ENCODE measurements at regions not wholly inside any gene's neighbourhood (a gene's known extent, or its start where the extent isn't known, plus 50 kb on each side); places are given as distances from the start of the nearest gene placed in this dataset.

DNA sequence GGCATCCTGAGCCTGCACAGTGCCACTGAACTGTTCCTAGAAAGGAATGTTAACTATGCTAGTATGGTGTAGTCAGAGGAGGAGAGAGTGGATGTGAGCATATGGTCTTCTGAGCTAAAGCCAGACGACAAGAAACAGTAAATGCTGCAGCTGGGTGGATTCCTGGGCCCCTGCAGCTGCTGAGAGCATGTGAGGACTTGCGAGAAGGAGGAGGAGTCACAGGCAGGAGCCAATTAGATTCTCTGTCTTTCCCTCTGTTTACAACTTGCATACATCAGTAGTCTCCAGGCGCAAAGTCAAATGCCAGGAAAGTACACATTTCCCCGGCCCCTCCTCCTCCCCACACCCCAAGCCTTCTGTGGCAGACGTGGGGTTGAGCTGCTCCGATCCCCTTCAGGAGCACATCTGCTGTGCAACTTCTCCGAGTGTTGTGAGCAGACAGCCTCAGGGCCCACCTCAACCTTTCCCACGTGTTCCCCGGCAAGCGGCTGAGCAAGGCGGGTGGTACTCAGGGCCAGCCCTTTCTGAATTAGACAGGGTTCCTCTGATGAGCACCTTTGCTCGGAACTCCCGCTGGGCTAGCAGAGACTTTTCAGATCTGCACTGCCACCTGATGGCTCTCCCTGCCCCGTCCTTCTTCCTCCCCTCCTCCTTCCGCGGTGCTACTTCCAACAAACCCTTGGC is 108.7 kb upstream of the ATP6AP2 start:
- Histone ChIP-seq H3K27ac (ENCODE audit: insufficient read depth, low read depth, low read length, poor library complexity, severe bottlenecking) (no peak overlapping the region), H3K27me3 (ENCODE audit: control insufficient read depth, insufficient read depth, low read length, poor library complexity, severe bottlenecking) (no peaks in the 10 kb centered on the region)
- WGBS, 2 experiments = 40 to 41% methylated on average over 16 of the region's 16 CpGs

DNA sequence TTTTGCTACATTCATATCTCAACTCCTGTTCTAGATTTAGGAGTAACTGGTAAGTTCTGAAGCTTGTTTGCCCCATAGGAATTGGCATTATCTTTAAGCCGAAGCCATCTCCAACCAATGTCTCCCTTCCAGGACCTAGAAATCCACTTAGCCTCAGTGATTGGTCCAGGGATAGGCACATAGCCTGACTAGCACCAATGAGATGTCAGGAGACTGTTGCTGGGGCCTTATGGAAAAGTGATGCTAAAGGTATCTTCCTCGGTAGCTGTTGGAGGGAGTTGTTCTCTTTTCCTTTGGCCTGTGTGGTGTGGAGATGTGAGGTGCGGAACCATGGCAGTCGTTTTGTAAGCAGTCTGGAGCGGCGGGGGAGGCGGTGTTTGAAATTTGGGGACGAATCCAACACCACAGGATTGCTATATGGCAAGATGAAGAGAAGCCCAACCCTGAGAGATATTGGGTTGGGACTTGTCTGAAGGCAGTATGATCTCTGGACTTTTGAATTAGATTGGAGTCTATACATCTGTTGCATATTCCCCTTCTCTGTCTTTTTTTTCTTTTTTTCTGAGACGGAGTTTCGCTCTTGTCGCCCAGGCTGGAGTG is 109.8 kb upstream of the ATP6AP2 start:
- Histone ChIP-seq H3K27ac (ENCODE audit: insufficient read depth, low read depth, low read length, poor library complexity, severe bottlenecking) (no peak overlapping the region), H3K36me3 (ENCODE audit: control insufficient read depth, insufficient read depth, low read length) (no peaks in the 10 kb centered on the region), H3K4me3 (ENCODE audit: insufficient read depth, low read depth, low read length) (no peak overlapping the region), H3K9me3 (ENCODE audit: control insufficient read depth, low read length) (no peaks in the 10 kb centered on the region), H3K4me1 (ENCODE audit: control insufficient read depth, insufficient read depth, low read length) (peaks cover 13% of the 10 kb centered on the region), H3K27me3 (ENCODE audit: control insufficient read depth, insufficient read depth, low read length, poor library complexity, severe bottlenecking) (no peaks in the 10 kb centered on the region)
- 94 to 97% methylated on average over 8 to 11 of the region's 11 CpGs for WGBS, 2 experiments

More for the DNA sequence above, 108.7 kb upstream of the ATP6AP2 start:
- H3K36me3 ChIP-seq (ENCODE audit: control insufficient read depth, insufficient read depth, low read length) = no peaks in the 10 kb centered on the region
- no peaks in the 10 kb centered on the region for H3K9me3 ChIP-seq (ENCODE audit: control insufficient read depth, low read length)
- peaks cover 15% of the 10 kb centered on the region for H3K4me1 ChIP-seq (ENCODE audit: control insufficient read depth, insufficient read depth, low read length)
- no peak overlapping the region for H3K4me3 ChIP-seq (ENCODE audit: insufficient read depth, low read depth, low read length)

DNA sequence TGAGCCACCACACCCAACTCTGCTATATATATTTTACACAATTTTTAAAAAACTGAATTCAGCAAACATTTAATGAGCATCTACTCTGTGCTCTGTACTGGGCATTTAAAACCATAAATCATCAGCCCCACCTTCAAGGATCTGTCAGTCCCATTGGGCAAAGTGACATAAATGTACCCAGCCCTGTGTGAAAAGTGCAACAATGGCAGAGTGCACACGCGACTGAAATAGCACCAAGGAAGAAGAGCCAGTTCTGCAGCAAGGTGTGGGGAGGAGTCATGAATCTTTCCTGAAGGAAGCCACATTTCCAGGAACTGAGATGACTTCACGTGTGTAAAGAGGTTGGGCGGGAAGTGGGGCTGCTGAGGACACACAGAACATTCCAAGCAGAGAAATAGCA is 111.5 kb upstream of the ATP6AP2 start:
- Histone ChIP-seq H3K36me3 (ENCODE audit: control insufficient read depth, insufficient read depth, low read length) (no peaks in the 10 kb centered on the region), H3K27me3 (ENCODE audit: control insufficient read depth, insufficient read depth, low read length, poor library complexity, severe bottlenecking) (no peaks in the 10 kb centered on the region), H3K27ac (ENCODE audit: insufficient read depth, low read depth, low read length, poor library complexity, severe bottlenecking) (no peak overlapping the region), H3K4me3 (ENCODE audit: insufficient read depth, low read depth, low read length) (no peak overlapping the region), H3K9me3 (ENCODE audit: control insufficient read depth, low read length) (no peaks in the 10 kb centered on the region), H3K4me1 (ENCODE audit: control insufficient read depth, insufficient read depth, low read length) (peaks cover 7% of the 10 kb centered on the region)
- 91 to 96% methylated on average over 4 of the region's 4 CpGs for WGBS, 2 experiments

DNA sequence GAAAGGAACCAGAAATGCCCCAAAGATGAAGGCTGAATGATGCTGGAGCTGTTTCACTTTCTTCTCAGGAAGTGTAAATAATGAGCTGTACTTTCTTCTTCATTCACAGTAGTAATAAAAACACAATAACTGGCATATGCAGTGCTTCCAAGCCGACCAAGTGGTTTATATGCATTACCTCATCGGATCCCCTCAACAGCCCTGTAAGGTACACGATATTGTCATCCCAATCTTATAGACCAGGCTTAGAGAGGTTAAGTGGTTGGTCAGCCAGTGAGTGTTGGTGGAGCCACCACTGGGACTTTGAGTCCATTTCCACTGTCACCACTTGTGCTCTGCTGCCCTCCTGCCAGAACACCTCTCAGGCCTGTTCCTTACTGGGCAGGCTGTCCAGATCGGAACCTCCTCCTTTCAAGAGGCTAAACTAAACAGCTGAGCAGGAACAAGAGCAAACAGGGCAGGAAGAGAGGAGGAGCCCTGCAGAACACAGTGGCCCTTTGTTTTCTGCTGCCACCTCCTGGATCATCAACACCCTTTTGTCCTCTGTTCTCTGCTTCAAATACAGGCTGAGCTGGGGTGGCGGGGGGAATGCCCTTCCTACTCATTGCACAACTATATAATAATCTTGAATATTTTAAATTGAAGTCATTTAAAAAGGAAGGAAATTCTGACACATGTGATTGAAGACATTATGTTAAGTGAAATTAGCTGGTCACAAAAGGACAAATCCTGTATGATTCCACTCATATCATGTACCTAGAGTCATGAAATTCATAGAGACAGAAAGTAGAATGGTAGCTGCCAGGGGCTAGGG is 112.5 kb upstream of the ATP6AP2 start:
- no peaks in the 10 kb centered on the region for H3K9me3 ChIP-seq (ENCODE audit: control insufficient read depth, low read length)
- WGBS, 2 experiments = 71 to 72% methylated on average over 4 of the region's 5 CpGs
- H3K27ac ChIP-seq (ENCODE audit: insufficient read depth, low read depth, low read length, poor library complexity, severe bottlenecking) = no peak overlapping the region
- H3K4me3 ChIP-seq (ENCODE audit: insufficient read depth, low read depth, low read length) = no peak overlapping the region
- H3K4me1 ChIP-seq (ENCODE audit: control insufficient read depth, insufficient read depth, low read length) = peaks cover under 1% of the 10 kb centered on the region
- no peaks in the 10 kb centered on the region for H3K36me3 ChIP-seq (ENCODE audit: control insufficient read depth, insufficient read depth, low read length)
- H3K27me3 ChIP-seq (ENCODE audit: control insufficient read depth, insufficient read depth, low read length, poor library complexity, severe bottlenecking) = no peaks in the 10 kb centered on the region

DNA sequence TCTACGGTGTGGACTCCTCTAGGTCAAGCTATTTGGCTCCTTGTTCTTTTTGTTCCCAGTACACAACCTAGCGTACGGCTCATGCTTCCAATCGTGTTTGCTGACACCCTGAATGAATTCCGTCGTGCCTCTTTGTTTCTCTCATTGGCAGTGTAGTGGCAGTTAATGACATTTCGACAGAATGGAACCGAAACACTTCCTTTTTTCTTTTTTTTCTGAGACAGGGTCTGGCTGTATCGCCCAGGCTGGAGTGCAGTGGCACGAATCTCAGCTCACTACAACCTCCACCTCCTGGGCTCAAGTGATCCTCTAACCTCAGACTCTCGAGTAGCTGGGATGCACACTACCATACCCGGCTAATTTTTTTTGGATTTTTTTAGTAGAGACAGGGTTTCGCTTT is 113.3 kb upstream of the ATP6AP2 start:
- WGBS, 2 experiments = 95 to 97% methylated on average over 13 of the region's 13 CpGs
- H3K4me1 ChIP-seq (ENCODE audit: control insufficient read depth, insufficient read depth, low read length) = no peaks in the 10 kb centered on the region
- no peak overlapping the region for H3K27ac ChIP-seq (ENCODE audit: insufficient read depth, low read depth, low read length, poor library complexity, severe bottlenecking)
- no peak overlapping the region for H3K4me3 ChIP-seq (ENCODE audit: insufficient read depth, low read depth, low read length)
- no peaks in the 10 kb centered on the region for H3K9me3 ChIP-seq (ENCODE audit: control insufficient read depth, low read length)
- H3K27me3 ChIP-seq (ENCODE audit: control insufficient read depth, insufficient read depth, low read length, poor library complexity, severe bottlenecking) = no peaks in the 10 kb centered on the region
- no peaks in the 10 kb centered on the region for H3K36me3 ChIP-seq (ENCODE audit: control insufficient read depth, insufficient read depth, low read length)

DNA sequence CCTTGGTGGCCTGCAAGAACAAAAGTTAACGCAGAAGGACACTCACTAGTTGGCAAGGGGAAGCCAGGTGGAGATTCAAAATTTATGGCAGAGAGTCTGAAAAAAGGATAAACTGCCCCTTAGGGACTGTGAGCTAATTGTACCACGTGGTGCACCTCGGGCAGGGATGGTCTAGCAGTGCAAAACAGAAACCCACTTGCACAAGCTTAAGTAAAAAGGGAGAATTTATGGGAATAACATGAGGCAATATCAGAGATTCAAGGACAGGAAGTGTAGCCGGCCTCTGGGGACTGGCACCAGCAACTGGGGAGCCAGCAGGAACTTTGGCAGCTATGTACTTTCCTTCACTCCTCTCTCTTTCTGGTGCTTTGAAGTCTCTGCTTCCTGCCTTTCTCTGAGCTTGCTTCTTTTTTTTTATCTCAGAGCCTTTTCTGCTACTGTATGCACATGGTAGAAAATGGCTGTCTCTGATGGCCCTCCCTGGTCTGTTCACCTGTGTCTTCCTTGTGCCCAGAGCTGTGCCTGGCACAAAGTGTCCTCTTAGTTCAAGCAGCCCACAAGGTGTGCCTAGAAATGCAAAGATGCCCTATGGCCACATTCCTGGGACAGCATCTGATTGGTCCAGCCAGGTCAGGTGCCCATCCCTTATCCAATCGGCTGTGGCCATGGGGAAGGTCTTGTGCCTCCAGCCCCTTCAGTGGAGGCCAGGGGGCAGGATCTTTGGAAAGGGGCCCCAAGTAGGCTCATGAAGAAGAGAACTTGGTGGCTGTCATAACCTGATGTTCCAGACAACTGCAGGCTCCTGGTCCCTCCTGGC is 114.8 kb upstream of the ATP6AP2 start:
- Histone ChIP-seq H3K4me3 (ENCODE audit: insufficient read depth, low read depth, low read length) (no peak overlapping the region), H3K27ac (ENCODE audit: insufficient read depth, low read depth, low read length, poor library complexity, severe bottlenecking) (no peak overlapping the region), H3K9me3 (ENCODE audit: control insufficient read depth, low read length) (no peaks in the 10 kb centered on the region), H3K36me3 (ENCODE audit: control insufficient read depth, insufficient read depth, low read length) (no peaks in the 10 kb centered on the region), H3K4me1 (ENCODE audit: control insufficient read depth, insufficient read depth, low read length) (peaks cover 6% of the 10 kb centered on the region), H3K27me3 (ENCODE audit: control insufficient read depth, insufficient read depth, low read length, poor library complexity, severe bottlenecking) (no peaks in the 10 kb centered on the region)
- WGBS, 2 experiments = 94 to 98% methylated on average over 5 of the region's 5 CpGs

DNA sequence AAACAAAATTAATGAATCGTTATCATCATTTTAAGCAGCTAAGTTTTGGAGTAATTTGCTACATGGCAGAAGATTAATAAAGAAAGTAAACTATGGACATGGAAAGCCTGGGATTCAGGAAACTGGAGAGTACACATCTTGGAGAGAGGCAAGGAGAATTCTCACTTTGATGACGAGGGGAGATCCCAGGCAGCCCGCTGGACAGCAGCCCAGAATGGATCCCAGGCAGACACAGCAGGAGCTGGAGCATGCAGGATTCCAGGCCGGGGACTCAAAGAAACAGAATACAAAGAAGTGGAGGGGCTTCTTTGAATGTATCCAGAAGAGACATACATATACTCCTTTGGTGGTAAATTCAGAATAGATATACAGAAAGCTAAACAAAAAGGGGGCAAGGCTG is 118.0 kb upstream of the ATP6AP2 start:
- H3K9me3 ChIP-seq (ENCODE audit: control insufficient read depth, low read length) = no peaks in the 10 kb centered on the region
- H3K4me3 ChIP-seq (ENCODE audit: insufficient read depth, low read depth, low read length) = no peak overlapping the region
- no peak overlapping the region for H3K27ac ChIP-seq (ENCODE audit: insufficient read depth, low read depth, low read length, poor library complexity, severe bottlenecking)
- H3K4me1 ChIP-seq (ENCODE audit: control insufficient read depth, insufficient read depth, low read length) = peaks cover 6% of the 10 kb centered on the region
- H3K27me3 ChIP-seq (ENCODE audit: control insufficient read depth, insufficient read depth, low read length, poor library complexity, severe bottlenecking) = no peaks in the 10 kb centered on the region
- 51 to 57% methylated on average over 4 of the region's 4 CpGs for WGBS, 2 experiments
- H3K36me3 ChIP-seq (ENCODE audit: control insufficient read depth, insufficient read depth, low read length) = no peaks in the 10 kb centered on the region

DNA sequence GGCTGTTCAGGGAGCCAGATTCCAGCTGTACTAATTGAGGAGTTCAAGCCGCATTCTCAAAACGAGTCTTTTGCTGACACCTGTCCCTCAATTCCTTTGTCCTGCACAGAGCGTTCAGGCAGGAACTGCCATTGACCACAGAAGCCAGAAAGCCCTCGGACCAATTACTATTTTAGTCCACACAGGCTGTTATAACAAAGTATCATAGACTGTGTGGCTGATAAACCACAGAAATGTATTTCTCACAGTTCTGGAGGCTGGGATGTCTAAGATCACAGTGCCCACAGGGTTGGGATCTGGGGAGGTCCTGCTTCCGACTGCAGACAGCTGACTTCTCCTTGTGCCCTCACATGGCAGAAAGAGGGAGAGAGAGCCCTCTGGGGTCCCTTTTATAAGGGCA is 119.8 kb upstream of the ATP6AP2 start:
- no peak overlapping the region for H3K27ac ChIP-seq (ENCODE audit: insufficient read depth, low read depth, low read length, poor library complexity, severe bottlenecking)
- no peaks in the 10 kb centered on the region for H3K27me3 ChIP-seq (ENCODE audit: control insufficient read depth, insufficient read depth, low read length, poor library complexity, severe bottlenecking)
- H3K4me3 ChIP-seq (ENCODE audit: insufficient read depth, low read depth, low read length) = no peak overlapping the region
- H3K9me3 ChIP-seq (ENCODE audit: control insufficient read depth, low read length) = no peaks in the 10 kb centered on the region
- no peaks in the 10 kb centered on the region for H3K36me3 ChIP-seq (ENCODE audit: control insufficient read depth, insufficient read depth, low read length)
- WGBS, 2 experiments = 86 to 93% methylated on average over 4 to 5 of the region's 5 CpGs
- peaks cover 6% of the 10 kb centered on the region for H3K4me1 ChIP-seq (ENCODE audit: control insufficient read depth, insufficient read depth, low read length)

DNA sequence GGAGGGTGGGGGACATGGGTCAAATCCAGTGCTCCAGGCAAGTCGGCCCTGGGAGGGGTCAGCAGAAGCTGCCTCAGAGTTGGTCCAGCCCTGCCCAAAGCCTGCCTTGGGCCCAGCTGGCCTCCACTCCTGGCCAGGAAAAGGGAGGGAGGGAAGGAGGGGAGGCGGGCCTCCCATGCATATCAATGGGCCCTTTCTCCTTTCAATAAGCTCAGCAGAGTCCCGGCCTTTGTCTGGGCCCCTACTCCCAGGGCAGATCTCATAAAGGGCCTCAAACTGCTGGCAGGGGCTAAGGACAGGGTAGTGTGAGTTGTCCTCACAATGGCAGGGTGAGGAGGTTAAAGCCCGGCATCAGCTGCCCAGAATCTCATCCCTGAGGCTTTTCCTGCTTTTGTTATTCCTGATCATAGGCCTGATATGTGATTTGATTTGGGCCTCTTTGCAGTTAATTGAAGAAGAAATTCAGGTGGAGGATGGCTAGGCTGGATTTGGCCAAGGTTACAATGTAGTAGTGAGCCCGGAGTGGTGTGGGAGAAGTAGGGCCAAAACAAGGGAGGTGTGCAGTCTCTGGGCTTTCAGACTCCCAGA is 121.1 kb upstream of the ATP6AP2 start:
- Histone ChIP-seq H3K9me3 (ENCODE audit: control insufficient read depth, low read length) (no peaks in the 10 kb centered on the region), H3K27me3 (ENCODE audit: control insufficient read depth, insufficient read depth, low read length, poor library complexity, severe bottlenecking) (no peaks in the 10 kb centered on the region), H3K36me3 (ENCODE audit: control insufficient read depth, insufficient read depth, low read length) (no peaks in the 10 kb centered on the region), H3K27ac (ENCODE audit: insufficient read depth, low read depth, low read length, poor library complexity, severe bottlenecking) (peak overlapping the region; percentile 44), H3K4me1 (ENCODE audit: control insufficient read depth, insufficient read depth, low read length) (peaks cover 11% of the 10 kb centered on the region), H3K4me3 (ENCODE audit: insufficient read depth, low read depth, low read length) (no peak overlapping the region)
- 16 to 22% methylated on average over 5 of the region's 5 CpGs for WGBS, 2 experiments
